RWPE2 (cell line): ENCODE measurements at regions not wholly inside any gene's neighbourhood (a gene's known extent, or its start where the extent isn't known, plus 50 kb on each side); places are given as distances from the start of the nearest gene placed in this dataset.

ENCODE experiments used
- ATAC-seq: fragments of 200-7000 bp; cut with Tn5 transposase; 3 replicates; pipeline ENCODE4 v1.9.1; 2021; ENCODE audit warnings: low read depth
- DNase-seq: peaks from one replicate; pipeline ENCODE4 v3.0.0-alpha.2; 2020; ENCODE audit warnings: low spot score
- H3K27ac ChIP-seq: fragments of 450-650 bp; 2 replicates; pipeline ENCODE4 v1.5.1; 2017; ENCODE audit warnings: mild to moderate bottlenecking; ENCODE audit not compliant: poor library complexity, severe bottlenecking
- H3K27me3 ChIP-seq: fragments of 250-450 bp; sonication (Bioruptor Pico); 2 replicates; pipeline ENCODE4 v1.5.1; 2021; ENCODE audit warnings: mild to moderate bottlenecking, moderate library complexity; ENCODE audit not compliant: insufficient read depth, poor library complexity, severe bottlenecking
- H3K36me3 ChIP-seq: fragments of 250-450 bp; sonication (Bioruptor Pico); 2 replicates; pipeline ENCODE4 v1.5.1; 2020; ENCODE audit warnings: low read depth, mild to moderate bottlenecking, moderate library complexity
- H3K4me1 ChIP-seq: fragments of 250-450 bp; sonication (Bioruptor Pico); 2 replicates; pipeline ENCODE4 v1.5.1; 2021; ENCODE audit warnings: mild to moderate bottlenecking, moderate library complexity; ENCODE audit not compliant: insufficient read depth, poor library complexity, severe bottlenecking
- H3K4me3 ChIP-seq: fragments of 250-450 bp; sonication (Bioruptor Pico); 2 replicates; pipeline ENCODE4 v1.5.1; 2021; ENCODE audit warnings: mild to moderate bottlenecking, moderate library complexity; ENCODE audit not compliant: severe bottlenecking
- H3K9me3 ChIP-seq: fragments of 250-450 bp; sonication (Bioruptor Pico); 2 replicates; pipeline ENCODE4 v1.5.1; 2021; ENCODE audit warnings: mild to moderate bottlenecking, moderate library complexity; ENCODE audit not compliant: severe bottlenecking
- CTCF ChIP-seq: fragments of 450-650 bp; IDR thresholded peaks from one replicate; pipeline ENCODE4 v1.5.1; 2017; ENCODE audit warnings: mild to moderate bottlenecking, moderate library complexity; ENCODE audit not compliant: poor library complexity, severe bottlenecking

DNA sequence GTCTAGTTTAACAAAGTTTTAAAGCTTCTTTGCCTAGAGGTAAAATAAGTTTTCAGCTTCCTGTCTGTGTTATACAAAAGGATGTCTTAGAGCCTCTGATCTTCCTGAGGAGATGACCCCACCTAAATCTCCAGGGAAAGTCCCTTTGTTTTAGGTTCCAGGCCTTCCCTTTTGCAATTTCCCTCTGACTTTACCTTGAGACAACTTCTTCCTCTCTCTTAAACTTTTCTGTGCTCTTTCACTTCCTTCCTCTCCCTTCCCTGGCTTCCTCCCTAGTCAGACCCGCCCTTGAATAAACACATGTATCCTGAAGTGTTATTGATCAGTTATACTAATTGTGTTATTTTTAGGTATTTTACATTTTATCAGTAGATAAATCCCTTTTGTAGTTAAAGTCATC, 134.8 kb downstream of the DYRK2 start:
- DNase-seq: no peak
- H3K36me3 ChIP-seq: no peaks in the 10 kb centered on the region
- no peak for ATAC-seq
- H3K27me3 ChIP-seq: no peaks in the 10 kb centered on the region
- TF ChIP-seq CTCF: no peak
- no peak overlapping the region for H3K4me3 ChIP-seq
- H3K27ac ChIP-seq: no peak overlapping the region
- H3K4me1 ChIP-seq: no peaks in the 10 kb centered on the region
- H3K9me3 ChIP-seq: no peaks in the 10 kb centered on the region

DNA sequence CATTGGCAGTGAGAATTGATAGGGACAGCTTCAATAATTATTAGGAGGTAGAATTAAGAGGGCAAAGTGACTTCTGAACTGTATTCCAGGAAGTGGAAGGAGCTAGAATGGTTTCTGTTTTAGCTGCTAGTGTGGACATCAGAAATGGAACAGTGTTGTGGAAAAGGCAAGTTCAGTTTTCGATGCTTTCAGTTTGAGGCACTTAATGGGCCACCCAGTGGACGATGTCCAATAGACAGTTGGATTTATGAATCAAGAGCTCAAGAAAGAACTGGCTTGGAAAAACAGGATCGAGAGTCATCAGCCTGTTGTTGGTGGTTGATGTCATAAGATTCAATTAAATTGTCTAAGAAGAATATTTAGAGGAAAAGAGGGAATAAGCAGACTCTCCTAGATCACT, 136.3 kb downstream of the DYRK2 start:
- no peaks in the 10 kb centered on the region for H3K27me3 ChIP-seq
- peaks cover 3% of the 10 kb centered on the region for H3K9me3 ChIP-seq
- no peak overlapping the region for H3K4me3 ChIP-seq
- H3K4me1 ChIP-seq: no peaks in the 10 kb centered on the region
- DNase-seq (no peak), ATAC-seq (no peak)
- no peaks in the 10 kb centered on the region for H3K36me3 ChIP-seq
- TF ChIP-seq CTCF: no peak
- no peak overlapping the region for H3K27ac ChIP-seq

GRCh38 chr12:67786086-67786485, 137.5 kb downstream of the DYRK2 start:
- no peak for TF ChIP-seq CTCF
- Histone ChIP-seq H3K9me3 (peaks cover 3% of the 10 kb centered on the region), H3K27ac (no peak overlapping the region), H3K4me1 (no peaks in the 10 kb centered on the region), H3K27me3 (no peaks in the 10 kb centered on the region), H3K36me3 (no peaks in the 10 kb centered on the region), H3K4me3 (no peak overlapping the region)
- DNase-seq (no peak), ATAC-seq (no peak)

DNA sequence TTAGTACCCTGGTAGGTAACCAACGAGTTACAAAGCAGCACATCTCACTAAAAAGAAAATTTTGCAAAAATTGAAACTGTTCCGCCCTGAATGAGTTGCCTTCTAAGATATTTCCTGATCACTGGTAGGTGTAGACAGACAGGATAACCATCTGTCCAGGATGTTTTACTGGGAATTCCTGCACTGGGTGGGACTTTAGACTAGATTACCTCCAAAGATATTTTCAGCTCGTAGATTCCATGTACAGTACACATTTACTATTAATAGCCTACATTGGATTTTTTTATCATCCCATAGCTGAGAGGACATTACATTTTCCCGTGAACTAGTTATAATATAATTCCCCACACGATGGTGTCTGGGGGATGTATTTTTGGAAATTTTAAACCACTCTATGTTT, 139.6 kb downstream of the DYRK2 start:
- ATAC-seq: peak; percentile 69
- no peak overlapping the region for H3K4me3 ChIP-seq
- no peak for TF ChIP-seq CTCF

DNA sequence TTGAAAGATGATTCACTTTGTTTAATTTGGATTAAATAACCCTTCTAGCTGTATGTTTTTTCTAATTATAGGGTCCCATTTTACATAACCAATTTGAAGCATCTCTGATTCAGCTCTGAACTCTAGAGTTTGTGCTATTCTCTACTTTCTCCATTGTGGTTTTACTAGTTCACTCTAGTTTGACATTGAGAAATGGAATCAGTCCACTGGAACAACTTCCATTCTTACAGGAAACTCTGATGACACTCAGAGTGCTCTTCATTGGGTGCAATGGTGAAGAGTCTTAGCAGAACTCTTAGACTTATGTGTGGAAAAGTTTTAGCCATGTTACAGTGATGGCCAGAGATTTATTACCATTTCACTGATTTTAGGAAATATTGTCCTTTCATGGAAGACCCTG, 140.7 kb downstream of the DYRK2 start:
- Histone ChIP-seq H3K27me3 (no peaks in the 10 kb centered on the region), H3K27ac (no peak overlapping the region), H3K9me3 (peaks cover 3% of the 10 kb centered on the region), H3K36me3 (no peaks in the 10 kb centered on the region), H3K4me1 (no peaks in the 10 kb centered on the region), H3K4me3 (no peak overlapping the region)
- DNase-seq: no peak
- TF ChIP-seq CTCF: no peak
- ATAC-seq: no peak

More for the DNA sequence above, 139.6 kb downstream of the DYRK2 start:
- Histone ChIP-seq H3K27me3 (no peaks in the 10 kb centered on the region), H3K36me3 (no peaks in the 10 kb centered on the region), H3K4me1 (no peaks in the 10 kb centered on the region), H3K9me3 (peaks cover 3% of the 10 kb centered on the region), H3K27ac (no peak overlapping the region)
- DNase-seq: no peak
